G401.6 (cell line): ENCODE measurements at regions not wholly inside any gene's neighbourhood (a gene's known extent, or its start where the extent isn't known, plus 50 kb on each side); places are given as distances from the start of the nearest gene placed in this dataset.

Experiments
- FAIRE-seq: peaks from 2 replicates; lab custom pipeline; 2012; peaks lifted over from hg19 to GRCh38; lab: Jason Lieb, UNC

DNA sequence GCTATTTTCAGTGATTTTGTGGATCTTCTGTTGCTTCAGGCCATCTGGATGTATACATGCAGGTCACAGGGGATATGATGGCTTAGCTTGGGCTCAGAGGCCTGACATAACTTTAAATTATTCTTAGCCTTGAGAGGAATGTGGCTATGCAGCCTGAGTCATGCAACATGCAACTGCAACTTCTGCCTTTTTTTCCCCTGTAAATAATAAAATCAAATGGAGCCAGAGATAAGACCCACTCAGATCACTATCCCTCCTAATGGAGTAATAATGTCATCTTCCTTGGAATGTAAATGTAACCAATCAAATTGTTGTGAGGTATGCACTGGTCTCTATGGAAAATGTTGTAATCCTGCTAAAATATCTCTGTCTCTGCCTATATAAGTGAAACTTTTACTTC is 54.9 kb downstream of the MAGEB17 start:
- FAIRE-seq, result no peak

DNA sequence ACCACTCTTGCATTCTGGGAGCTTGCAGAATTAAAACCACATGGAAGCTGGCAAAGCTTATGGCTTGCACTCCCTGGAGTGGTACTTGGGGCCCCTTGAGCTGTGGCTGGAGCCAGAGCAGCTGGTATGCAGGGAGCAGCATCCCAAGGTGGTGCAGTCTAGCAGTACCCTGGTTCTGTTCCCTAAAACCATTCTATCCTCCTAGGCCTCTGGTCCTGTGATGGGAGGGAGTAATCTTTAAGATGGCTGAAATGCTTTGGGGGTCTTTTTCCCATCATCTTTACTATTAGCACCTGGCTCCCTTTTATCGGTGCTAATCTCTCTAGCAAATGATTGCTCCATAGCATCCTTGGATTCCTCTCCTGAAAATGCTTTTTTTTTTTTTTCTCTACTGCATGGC is 56.1 kb downstream of the MAGEB17 start:
- FAIRE-seq, result no peak

DNA sequence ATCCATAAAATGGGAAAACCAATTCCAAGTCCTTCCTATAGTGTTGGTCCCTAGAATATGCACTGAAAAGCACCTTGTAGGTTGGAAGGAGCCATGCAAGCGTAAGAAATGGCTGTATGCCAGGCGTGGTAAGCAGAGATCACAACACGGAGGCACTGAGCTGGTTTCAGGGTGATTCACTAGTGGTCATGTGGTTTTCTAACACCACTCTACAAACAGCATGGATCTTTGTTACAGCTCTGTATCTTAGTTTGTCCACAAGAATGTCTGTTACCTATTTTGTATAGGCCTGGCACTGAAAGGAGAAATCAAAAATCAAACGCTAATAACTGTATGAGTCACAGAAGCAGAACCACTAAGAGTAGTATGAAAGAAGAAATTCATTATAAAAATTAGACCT is 71.9 kb downstream of the MAGEB17 start:
- no peak for FAIRE-seq

DNA sequence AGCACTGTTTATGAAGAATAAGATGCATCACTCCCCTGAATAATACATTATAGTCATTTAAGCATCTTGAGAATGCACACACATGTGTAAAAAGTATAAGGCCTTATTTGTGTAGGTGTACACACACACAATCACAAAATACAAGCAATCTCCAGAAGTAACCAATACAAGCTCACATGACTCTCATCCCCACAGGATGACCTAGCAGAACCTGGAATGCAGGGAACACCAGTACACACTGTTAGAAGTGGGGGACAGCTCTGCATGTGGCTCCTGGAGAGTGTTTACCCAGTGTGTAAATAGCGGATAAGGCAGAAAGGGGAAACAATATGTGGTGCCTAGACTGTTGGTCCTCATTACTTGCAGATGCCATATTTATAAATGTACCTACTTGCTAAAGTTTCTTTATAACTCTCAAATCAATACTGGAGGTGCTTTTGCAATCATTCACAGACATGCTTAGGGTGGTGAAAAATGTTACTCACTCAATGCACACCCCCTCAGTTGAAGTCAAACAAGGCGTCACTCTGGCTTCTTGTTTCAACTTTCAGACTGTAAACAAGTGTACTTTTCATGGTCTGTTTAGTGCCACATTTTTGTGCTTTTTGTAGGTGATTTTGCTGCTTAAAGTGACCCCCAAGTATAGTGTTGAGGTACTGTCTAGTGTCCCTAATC is 73.1 kb downstream of the MAGEB17 start:
- no peak for FAIRE-seq

GRCh38 chrX:16240968-16241367 is 73.7 kb downstream of the MAGEB17 start:
- no peak for FAIRE-seq

GRCh38 chrX:16250296-16250695 is 83.0 kb downstream of the MAGEB17 start:
- no peak for FAIRE-seq

GRCh38 chrX:16251782-16252181 is 84.5 kb downstream of the MAGEB17 start:
- no peak for FAIRE-seq

DNA sequence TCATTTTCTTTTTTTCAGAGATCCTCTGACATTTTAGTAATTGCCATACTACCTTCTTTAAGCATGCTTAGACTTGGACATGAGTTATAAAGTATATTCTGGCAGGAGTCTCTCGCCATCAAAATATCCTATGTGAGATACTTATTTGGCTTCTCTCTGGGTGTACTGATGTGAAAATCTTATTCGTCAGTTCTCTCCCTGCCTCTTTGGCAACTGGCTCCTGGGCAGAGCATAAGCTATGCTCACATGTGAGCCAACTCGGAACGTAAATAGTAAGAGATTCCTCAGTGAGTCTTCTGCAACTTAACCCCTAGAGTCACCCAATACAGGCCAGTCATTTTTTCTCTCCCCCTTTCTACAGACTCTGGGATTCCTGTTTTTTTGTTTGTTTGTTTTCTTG is 91.6 kb downstream of the MAGEB17 start:
- no peak for FAIRE-seq

GRCh38 chrX:16267431-16267830 is 100.2 kb downstream of the MAGEB17 start:
- FAIRE-seq, result no peak

DNA sequence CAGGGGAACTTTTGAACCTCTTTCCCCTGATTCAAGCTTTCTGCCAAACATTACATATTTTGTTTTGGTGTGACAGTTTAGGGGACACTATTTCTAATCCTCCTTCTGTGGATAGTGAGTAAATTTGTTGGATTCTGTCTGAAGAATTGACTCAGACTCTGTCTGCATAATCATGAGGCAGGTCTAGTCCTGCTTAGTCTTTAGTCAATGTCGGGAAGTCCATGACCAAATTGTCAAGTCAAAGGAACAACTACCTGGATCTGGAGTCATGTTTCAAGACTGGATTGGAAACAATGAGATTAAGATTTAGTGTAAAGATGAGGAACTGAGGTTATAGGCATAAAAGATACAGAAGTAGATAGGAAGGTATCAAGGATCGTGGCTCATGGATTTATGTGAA is 100.9 kb downstream of the MAGEB17 start:
- no peak for FAIRE-seq

- no peak for FAIRE-seq
These were observed 111.6 kb downstream of the MAGEB17 start for GRCh38 chrX:16278927-16279326.

DNA sequence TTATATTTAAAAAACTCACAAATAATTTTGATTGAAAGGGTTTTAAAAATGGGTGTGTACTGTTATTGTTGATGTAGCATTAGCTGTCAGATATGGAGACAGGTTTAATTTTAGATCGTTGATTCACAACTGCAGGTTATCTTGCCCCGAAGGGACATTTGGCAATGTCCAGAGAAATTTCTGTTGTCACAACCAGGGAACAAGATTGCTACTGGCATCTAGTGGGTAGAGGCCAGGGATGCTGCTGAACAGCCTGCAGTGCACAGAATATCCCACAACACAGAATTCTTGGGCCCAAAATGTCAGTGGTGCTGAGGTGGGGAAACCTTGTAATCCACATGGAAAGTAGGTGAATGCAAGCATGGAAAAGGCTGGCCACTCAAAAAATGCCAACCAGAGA is 114.9 kb downstream of the MAGEB17 start:
- FAIRE-seq, result no peak

DNA sequence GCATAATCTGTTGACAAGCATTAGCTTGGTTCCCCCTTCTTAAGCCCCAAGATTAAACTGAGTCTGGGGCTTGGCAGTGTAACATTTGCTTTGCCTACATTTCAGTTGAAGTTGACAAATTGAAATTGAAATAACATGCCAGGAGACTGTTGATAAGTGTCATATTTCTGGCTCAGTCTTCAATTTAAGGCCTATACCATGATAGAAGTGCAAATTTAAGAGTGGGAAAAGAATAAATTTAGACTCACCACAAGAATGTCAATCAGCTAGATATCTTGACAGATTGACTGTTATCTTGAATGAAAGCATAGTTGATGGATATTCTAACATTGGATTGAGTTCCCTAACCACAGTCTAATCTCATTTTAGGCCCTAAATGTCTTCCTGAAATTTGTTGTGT is 117.6 kb downstream of the MAGEB17 start:
- FAIRE-seq, result no peak

- no peak for FAIRE-seq
These were observed 123.7 kb downstream of the MAGEB17 start for GRCh38 chrX:16290997-16291396.

DNA sequence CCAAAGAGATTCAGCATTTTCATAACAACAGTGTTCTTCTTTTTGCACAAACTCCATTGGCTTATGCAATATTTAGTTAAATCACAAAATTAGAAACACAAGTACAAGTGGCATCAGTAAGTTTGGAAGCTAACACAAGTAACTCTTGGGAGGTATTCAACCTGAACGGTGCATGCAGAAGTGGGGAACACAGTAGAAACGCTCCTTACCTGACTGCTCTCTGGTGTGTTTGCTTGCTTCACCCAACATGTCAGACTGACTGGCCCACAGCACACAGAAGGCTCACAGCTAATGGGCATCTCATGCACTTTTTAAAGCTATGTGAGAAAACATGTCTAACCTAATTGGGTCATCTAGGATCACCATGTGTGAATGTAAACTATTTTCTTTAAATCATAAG is 133.6 kb downstream of the MAGEB17 start:
- FAIRE-seq, result no peak

DNA sequence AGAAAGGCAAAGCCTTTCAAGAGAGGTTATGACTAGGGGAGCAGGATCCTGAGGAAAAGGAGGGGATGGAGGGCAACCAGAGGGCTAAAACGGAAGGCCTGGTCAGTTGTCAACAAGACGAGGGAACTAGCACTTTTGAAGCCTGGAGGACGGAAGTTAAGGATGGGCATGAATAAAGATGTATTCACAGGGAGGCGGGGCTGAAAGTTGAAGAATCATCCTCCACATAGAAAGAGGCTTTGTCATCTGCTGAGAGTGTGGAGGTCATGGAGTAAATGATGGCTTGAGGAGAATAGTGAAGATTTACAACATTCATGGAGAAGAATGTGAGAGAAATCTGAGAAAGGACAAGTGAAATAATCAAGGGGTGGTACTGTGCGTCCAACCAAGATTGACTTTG is 137.5 kb downstream of the MAGEB17 start:
- no peak for FAIRE-seq

DNA sequence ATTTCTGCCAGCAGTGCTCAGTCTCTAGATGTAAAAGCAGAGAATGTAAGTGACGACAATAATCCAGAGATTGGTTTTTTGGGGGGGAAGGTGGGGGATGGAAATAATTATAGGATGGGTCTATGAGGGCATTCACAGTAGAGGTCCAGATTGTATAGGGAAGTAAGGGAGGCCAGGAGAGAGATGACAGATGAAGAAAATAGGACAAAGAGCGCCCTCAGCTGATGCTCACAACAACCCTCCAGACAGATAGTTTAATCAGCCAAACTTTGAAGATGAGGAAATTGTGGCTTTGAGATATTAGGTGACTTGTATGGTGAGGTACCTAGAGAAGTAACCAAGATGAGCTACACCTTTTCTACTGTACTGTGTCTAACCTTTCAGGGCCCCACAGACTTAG is 137.9 kb downstream of the MAGEB17 start:
- FAIRE-seq, result no peak

- no peak for FAIRE-seq
These were observed 140.7 kb downstream of the MAGEB17 start for GRCh38 chrX:16307950-16308349.

DNA sequence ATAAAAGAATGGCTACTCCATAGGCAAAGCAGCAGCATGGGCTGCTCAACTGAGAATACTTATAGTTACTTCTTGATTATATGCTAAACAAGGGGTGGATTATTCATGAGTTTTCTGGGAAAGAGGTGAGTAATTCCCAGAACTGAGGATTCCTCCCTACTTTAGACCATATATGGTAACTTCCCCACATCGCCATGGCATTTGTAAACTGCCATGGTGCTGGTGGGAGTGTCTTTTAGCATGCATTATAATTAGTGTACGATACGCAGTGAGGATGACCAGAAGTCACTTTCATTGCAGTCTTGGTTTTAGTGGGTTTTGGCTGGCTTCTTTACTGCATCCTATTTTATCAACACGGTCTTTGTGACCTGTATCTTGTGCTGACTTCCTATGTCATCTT is 141.5 kb downstream of the MAGEB17 start:
- no peak for FAIRE-seq

GRCh38 chrX:16310326-16310725 is 143.0 kb downstream of the MAGEB17 start:
- FAIRE-seq, result no peak

DNA sequence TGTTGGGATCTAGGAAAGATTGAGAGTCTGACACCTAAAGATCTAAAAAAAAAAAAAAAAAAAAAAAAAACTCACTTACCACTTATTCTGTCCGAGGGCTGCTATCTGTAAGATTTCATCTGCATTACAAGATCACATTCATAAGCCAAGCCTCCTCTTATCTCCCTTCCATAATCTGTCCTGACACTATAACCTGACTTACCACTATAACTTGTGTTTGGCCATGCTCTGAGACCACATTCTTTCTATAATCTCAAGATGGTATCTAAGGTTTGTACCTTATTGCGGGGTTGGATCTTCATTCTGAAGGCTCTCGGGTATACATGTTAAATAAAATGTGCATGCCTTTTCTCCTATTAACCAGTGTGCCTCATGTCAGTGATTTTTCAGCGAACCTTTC is 144.4 kb downstream of the MAGEB17 start:
- FAIRE-seq, result no peak

DNA sequence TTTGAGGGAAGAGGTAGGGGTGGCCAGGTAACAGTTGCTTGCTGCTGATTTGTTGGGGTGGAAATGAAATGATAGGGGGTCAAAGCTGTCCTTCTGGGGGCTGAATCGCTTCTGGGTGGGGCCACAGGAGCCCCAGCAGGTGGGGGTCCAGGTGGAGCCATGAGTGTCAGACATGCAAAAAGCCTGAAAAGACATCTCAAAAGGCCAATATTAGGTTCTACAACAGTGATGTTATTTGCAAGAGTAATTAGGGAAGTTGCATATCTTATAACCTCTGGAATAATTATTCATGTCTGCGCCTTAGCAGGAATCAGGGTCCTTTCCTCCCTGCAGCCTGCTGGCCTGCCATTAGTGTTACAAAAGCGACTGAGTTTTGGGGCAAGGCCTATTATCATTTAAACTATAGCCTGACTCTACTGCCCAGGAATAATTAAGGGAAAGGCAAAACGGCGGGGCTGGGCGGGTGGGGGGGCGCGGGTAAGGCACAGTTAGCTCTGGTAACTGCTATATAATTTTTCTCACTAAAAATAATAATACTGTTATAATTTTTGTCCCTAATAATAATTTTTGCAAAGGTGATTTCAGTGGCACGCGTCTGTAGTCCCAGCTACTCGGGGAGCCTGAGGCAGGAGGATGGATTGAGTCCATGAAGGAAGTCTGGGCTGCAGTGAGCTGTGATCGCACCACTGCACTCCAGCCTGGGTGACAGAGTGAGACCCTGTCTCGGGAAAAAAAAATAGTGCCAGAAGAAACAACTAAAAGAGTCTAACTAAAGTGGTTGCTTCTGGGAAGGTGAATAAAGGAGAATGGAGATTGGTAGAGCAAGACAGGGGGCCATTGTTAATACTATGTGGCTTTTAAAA is 145.7 kb downstream of the MAGEB17 start:
- no peak for FAIRE-seq

DNA sequence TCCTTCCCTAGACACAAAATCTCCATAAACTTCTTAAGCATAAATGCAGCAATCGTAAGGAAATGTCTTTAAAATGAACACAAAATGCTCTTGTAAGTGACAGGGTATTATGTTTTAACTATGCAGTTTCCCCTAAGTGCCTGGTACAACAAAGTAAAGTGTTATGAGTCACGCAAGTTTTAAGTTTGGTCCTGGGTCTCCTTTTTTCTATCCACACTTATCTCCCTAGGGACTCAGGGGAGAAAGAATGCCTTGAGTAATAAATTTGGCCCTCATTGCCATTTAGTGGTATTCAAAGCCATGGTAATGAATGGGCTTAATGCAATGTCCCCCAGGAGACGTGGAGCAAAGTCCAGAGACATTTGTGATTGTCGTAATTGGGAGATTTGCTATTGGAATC is 149.1 kb downstream of the MAGEB17 start:
- FAIRE-seq, result no peak

GRCh38 chrX:16319929-16320328 is 152.6 kb downstream of the MAGEB17 start:
- no peak for FAIRE-seq
